HG02571 (cell line): ENCODE measurements at regions not wholly inside any gene's neighbourhood (a gene's known extent, or its start where the extent isn't known, plus 50 kb on each side); places are given as distances from the start of the nearest gene placed in this dataset.
"Not testable (repeated sequence)": the region's sequence is repeated elsewhere in the genome, so short reads cannot be mapped to it uniquely, and the experiment has no call there.

Source experiments
- ATAC-seq: cut with Tn5 transposase; IDR thresholded peaks from one replicate; pipeline ENCODE4 v1.9.1; 2021; ENCODE audit warnings: mild to moderate bottlenecking, moderate library complexity; ENCODE audit not compliant: unreplicated experiment

GRCh38 chr5:83889971-83890745, 169.5 kb upstream of the HAPLN1 start:
- no peak for ATAC-seq

DNA sequence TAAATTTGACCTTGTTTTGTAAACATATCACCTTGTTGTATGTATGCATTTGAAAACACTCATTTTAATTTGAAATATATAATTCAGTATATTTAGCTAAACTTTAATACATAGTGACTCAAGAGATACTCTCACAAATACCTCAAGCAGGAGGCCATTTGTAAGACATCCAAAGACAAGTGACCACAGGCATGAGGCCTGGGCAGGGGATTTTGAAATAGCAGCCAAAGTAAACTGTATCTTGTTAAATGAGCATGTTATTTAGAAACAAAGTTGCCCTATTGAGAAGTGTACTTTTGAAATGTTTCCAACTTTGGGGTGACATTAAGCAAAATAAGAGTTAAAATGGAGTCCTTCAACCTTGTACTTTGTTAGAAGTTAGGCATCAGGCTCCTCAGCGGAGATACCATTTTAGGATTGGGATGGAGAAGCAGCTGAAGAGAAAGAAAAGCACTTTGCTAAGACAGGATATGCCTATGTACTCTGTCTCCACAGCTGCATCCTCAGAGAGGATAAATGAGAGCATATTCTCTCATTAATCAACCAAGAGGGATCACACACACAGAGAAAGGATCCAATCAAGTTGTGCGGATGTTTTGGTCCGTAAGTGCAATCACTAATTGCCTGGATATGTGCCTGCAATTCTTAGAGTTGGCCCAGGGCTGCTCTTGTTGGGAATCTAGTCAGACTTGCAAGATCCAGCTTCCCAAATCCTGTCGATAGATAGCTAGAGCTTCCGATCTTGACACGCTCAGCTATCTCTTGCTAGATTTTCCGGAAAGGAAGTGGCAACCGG, 157.5 kb upstream of the HAPLN1 start:
- ATAC-seq, result no peak

DNA sequence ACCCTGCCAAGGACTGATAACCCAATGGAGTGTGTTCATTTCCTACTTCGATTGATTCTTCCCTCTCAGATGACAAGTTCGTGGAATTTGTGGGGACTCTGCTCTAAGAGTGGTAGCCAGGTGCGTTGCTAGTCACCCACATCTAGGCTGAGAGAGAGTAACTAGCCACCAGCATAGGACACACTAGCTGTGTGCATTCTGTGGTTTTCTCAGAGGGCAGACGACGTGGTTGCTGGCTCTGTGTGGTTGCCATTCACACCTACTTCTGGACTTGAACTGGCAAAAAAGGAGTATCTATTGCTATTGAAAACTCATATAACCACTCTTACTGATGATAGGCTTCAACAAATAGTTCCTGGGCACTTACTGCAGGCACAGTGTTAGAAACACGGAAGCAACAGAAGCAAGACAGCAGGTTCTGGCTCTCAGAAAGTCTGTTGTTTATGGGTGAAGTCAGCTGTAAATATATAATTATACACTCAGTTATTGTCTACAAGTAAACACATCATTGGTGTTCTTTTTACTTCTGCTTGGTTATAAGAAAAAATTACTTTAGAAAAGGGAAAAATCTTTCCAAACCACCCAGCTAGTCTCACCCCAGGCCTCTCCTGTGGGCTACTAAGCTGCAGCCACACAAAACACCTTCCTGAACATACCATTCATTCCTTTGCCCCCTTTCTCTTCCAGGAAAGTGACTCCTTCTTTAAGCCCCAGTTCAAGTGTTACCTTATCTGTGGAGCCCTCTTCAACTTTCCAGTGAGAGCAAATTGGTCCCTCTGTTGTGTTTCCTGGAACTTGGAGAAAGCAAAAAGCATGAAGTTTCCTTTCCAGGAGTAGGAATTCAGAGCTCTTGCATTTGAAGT, 151.1 kb upstream of the HAPLN1 start:
- ATAC-seq, result no peak

DNA sequence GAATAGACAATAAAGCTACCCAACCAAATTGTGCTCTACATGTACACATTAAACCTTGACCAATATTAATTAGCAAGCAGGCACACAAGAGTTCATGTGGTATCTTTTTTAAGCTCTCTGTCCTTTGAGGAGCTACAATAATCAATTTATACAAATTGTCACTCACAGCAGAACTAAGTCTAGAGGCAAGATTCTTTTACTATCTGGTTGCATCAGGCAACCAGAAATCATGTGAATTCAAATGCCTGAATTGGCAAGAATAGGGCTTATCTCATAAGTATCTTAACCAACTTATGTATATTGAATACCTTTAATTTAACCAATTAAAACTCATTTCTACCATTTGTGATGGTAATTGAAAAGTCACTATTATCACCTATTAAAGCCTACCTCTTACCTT, 145.5 kb upstream of the HAPLN1 start:
- no peak for ATAC-seq

DNA sequence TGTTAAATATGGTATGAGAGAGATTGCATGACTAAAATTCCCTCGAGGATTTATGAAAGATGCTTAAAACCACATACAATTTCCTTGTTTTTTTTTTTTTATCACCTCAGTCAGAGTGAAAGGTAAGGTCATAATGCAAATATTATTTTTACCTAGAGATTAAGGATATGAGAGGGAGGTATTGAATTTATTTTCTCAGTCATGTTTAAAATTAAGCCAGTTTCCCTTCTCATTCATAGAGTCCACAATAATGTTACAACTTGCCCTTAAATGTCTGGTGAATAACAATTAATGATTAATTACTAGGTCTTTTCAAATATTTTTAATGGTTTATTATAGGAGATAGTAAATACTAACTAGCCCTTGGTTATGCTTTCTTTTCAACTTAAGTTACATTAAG, 144.9 kb upstream of the HAPLN1 start:
- no peak for ATAC-seq

DNA sequence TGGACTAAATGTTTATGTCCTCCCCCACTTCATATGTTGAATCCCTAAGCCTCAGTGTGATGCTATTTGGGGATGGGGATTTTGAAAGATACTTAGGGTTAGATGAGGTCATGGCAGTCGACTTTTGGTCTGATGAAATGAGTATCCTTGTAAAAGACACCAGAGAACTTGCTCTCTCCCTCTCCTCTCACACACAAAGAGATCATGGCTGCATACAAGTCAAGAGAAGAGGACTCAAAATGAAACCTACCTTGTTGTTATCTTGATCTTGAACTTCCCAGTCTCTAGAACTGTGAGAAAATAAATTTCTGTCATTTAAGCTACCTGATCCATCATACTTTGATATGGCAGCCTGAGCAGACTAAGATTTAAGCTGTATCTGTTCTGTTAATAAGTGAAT, 144.0 kb upstream of the HAPLN1 start:
- ATAC-seq, result no peak

GRCh38 chr5:83857341-83857740, 136.7 kb upstream of the HAPLN1 start:
- no peak for ATAC-seq

GRCh38 chr5:83856881-83857280, 136.2 kb upstream of the HAPLN1 start:
- no peak for ATAC-seq

DNA sequence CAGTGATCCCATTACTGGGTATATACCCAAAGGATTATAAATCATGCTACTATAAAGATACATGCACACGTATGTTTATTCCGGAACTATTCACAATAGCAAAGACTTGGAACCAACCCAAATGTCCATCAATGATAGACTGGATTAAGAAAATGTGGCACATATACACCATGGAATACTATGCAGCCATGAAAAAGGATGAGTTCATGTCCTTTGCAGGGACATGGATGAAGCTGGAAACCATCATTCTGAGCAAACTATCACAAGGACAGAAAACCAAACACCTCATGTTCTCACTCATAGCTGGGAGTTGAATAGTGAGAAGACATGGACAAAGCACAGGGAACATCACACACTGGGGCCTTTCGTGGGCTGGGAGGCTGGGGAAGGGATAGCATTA, 129.8 kb upstream of the HAPLN1 start:
- not testable (repeated sequence) for ATAC-seq

DNA sequence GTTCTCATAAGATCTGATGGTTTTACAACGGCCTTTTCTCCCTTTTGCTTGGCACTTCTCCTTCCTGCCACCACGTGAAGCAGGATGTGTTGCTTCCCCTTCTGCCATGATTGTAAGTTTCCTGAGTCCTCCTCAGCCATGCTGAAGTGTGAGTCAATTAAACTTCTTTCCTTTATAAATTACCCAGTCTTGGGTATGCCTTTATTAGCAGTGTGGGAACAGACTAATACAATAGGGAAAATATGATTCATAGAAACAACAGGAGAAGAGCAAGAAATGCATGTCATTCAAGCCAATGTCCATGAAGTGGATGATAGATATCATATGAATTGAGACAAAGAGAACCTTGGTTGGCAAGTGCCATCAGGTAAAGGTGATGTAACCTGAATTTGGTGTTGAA, 128.3 kb upstream of the HAPLN1 start:
- ATAC-seq, result no peak

- no peak for ATAC-seq
These were observed 126.1 kb upstream of the HAPLN1 start for GRCh38 chr5:83846624-83847350.

DNA sequence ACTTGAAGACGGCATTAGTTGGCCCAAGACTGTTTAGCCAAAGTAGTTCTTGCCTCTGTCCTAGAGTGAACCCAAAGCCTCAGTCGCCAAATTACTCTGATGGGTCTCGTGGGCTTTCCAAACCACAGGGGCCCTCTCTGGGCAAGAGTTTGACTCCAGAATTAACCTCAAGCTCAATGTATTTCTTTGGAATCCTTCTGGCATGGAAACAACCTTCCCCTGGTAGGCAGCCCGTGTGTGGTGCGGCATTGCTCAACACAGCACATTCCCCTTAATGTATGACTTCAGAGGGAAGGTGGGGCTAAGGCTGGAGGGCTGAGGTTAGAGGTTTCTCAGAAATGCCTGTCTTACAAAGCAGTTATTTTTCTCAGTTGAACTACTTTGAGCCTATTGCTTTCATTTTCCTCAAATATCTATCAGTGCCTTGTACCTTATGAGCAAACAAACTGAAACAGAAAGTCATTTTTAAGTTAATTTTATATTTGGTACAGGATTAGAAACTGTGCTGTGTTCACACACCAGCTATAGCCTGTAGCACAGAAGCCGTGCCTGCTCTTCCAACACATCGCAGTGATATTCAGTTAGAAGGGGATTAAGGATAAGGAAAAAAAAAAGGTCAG, 123.9 kb upstream of the HAPLN1 start:
- ATAC-seq, result peak; percentile 97

- no peak for ATAC-seq
These were observed 119.1 kb upstream of the HAPLN1 start for GRCh38 chr5:83839788-83840187.

DNA sequence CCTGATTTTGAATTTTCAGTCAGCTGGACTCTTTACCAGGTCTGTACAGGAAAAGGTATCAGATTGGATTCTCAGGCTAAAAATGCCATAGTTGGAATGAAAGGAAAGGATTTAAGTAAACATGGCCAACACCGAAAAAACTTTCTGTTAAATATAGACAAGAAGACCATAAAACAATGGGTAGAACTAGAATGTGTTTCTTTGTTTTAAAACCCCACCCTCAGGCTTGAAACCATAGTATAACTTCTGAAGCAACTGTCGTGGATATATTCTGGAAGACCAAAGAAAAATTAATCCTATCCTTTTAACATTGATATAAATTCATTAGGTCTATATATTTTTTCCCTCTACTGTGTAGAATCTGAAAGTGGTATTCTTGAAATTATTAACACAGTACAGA, 118.6 kb upstream of the HAPLN1 start:
- no peak for ATAC-seq

GRCh38 chr5:83837265-83837907, 116.7 kb upstream of the HAPLN1 start:
- no peak for ATAC-seq

DNA sequence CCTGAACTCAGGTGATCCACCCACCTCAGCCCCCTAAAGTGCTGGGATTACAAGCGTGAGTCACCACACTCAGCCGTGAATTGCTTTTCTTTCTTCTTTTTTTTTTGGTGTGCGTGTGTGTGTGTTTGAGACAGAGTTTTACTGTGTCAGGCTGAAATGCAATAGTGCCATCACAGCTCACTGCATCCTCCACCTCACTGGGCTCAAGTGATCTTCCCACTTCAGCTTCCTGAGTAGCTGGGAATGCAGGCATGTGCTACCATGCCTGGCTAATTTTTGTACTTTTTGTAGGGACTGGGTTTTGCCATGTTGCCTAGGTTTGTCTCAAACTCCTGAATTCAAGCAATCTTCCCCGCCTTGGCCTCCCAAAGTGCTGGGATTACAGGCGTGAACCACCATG, 113.7 kb upstream of the HAPLN1 start:
- no peak for ATAC-seq

DNA sequence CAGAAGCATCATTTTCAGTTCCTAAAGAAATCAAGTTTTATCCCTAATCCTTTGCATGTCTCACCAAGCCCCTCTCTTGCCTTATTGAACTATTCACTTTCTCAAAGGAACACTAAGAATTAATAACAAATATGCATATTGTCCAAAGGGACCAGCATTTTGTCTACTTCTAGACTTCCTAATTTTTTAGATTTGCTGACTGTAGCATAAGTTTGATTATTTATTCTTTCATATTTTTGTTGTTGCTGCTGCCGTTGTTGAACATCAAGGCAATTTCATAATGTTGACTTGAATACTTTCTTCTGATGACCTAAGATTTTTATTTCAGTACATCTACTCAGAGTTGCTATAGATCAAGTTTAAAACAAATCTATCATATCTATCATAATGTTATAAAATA, 111.2 kb upstream of the HAPLN1 start:
- no peak for ATAC-seq

GRCh38 chr5:83827111-83827557, 106.5 kb upstream of the HAPLN1 start:
- no peak for ATAC-seq

- no peak for ATAC-seq
These were observed 96.9 kb upstream of the HAPLN1 start for GRCh38 chr5:83817591-83817990.

DNA sequence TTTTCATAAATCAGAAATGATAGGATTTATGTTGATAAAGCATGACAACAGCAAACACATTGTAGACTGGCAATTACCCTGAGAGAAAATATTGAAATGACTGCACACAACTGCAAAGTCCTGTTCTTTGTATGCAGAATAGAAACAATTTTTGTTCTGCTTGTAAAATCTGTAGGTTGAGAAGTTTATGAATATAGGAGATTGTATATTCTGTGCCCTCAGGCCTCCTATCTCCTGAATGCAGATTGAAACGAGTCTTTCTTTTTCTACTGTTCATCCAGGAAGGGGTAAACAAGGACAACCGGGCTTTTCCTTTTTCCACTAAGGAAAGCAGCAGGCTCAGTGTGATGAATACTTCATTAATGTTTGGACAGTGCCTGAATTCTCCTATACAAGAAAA, 95.0 kb upstream of the HAPLN1 start:
- ATAC-seq, result no peak
